ENCODE measurements at regions not wholly inside any gene's neighbourhood (a gene's known extent, or its start where the extent isn't known, plus 50 kb on each side); places are given as distances from the start of the nearest gene placed in this dataset.

DNA sequence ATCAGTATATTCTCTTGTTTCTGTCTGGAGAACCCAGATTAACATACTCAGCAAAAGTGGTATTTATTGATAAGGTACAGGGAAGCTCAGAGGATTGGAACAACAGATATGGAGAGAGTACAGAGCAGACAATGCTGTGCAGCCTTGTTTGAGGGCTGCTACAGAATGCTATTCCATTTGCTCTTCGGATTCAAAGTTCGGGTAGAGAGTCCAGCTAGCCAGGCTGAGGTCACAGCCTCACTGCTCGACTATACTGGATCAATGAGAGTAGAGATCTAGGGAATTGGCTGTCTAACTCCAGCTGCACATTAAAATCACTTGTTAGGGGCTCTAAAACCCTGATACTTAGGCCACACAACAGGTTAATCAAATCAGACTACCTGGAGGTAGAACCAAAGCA is 200.1 kb upstream of the BTBD3 start:
- DNase-seq (ENCODE audit: low read depth in 2 of 2), result no peak

DNA sequence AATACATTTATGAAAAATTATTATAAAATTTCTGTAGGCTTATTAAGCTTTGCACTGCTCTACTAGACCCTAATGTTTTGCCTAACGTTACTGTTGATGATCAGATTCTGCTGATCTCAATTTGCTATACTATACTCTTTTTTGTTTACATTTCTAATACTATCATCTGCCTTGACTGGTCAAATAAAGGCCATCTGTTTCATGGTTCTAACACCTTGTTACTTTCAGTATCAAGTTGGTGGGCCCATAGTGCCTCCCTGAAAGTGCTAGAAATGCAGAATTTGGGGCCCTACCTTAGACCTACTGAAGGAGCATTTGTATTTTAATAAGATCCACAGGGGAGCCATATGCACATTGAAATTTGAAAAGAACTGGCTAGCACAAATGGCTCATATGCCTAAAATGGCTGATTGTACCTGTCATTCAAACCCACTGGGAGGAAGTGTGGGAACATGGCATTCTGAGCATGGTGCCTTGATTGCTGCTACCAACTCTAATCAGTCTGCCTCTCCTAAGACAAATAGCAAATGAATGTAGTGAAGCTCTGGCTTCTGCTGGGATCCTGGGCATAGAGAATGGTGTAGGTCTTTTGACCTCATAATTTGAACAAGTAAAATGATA is 199.1 kb upstream of the BTBD3 start:
- DNase-seq (ENCODE audit: low read depth in 2 of 2), result no peak

DNA sequence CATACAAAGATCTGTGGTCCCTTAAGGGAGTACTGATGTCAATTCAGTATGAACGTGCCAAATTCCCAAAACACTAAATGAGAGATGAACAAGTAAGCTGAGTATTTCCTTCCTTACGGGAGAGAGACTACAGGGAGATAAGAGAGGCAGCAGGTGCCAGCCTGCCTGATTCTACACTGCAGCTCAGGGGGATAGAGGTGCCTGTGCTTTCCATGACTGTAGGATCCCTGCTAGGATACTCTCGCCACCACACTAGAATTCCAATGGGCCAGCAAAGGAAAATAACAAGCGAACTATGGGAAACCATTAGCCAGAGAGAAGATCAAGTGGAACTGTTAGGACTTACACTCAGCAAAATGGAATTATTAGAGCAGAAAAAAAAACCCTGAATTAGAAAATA is 198.5 kb upstream of the BTBD3 start:
- DNase-seq (ENCODE audit: low read depth in 2 of 2), result no peak

DNA sequence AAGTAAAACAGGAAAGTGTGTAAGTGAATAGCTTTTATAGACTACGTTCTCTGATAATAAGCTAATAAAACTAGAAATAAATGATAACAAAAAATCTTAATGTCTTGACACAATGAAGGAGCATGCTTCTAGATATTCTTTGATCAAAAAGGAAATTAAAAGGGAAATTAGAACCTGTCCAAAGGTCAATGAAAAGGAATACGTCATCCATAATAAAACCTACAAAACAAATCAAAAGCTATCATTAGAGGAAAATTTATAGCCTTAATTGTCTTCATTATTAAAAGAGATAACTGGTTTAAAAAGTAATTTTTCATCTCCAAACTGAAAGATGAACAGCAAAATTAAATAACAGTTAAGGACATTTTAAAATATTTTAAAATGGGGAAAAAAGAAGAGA is 196.3 kb upstream of the BTBD3 start:
- DNase-seq (ENCODE audit: low read depth in 2 of 2), result no peak

DNA sequence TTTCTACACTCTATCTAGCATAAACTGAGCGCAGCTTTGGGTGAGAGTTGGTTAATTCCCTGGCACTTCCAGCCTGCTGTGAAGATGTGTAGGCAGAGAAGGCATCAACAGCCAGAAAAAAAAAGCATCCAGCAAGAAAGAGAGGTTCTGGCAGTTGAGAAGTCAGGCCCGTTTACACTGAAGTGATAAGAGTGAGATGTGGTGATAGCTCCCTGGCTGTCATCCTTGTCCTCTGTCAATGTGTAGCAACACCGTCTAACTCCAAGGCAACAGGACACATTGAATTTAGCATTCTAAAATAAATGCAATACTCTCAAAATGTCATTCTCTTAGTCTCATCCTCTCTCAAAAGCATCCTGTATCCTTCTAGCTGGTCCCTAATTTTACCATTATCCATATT is 193.6 kb upstream of the BTBD3 start:
- no peak for DNase-seq (ENCODE audit: low read depth in 2 of 2)

DNA sequence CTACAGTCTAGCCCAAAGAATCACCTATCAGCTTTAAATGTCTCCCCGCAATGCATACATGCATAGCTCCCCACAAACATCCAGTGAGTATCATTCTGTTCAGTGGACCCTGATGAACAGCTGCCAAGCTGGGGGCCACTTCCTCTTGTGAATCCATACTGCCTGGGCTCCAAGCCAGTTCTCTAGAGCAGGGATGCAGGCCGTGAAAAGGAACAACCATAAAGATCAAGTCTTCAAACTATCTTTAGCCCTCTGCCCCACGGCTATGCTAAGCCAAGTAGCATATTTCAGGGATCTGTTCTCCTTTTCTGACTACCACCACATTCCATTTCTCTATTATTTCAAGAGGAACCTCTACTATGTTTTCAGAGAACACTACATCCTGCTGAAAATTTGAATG is 191.7 kb upstream of the BTBD3 start:
- DNase-seq (ENCODE audit: low read depth in 2 of 2), result no peak

DNA sequence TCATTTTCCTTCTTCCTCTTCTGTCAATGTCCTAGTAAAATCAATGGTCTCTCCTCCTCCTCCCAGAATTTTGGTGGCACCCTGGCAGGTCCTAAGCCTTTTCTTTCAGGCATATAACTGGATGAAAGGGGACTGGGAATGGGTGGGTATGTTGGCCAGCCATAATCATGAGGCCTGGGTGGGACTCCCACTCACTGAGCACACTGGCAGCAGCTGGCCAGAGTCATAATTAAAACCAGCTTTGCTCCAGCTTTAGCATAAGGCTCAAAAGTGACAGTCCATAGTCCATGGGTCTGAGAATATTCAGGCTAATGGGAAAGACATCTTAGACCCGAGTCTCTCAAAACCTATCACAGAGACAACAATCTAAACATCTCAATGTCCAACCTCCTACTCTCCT is 190.0 kb upstream of the BTBD3 start:
- DNase-seq (ENCODE audit: low read depth in 2 of 2), result no peak

DNA sequence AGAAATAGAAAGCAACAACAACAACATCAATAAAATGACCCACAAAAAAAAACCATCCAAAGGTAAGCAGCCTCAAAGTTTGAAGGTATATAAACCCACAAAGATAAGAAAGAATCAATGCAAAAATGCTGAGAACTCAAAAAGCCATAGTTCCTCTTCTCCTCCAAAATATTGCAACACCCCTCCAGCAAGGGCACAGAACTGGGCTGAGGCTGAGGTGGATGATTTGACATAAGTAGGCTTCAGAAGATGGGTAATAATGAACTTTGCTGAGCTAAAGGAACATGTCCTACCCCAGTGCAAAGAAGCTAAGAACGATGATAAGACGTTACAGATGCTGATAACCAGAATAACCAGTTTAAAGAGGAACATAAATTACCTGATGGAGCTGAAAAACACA is 188.8 kb upstream of the BTBD3 start:
- no peak for DNase-seq (ENCODE audit: low read depth in 2 of 2)

DNA sequence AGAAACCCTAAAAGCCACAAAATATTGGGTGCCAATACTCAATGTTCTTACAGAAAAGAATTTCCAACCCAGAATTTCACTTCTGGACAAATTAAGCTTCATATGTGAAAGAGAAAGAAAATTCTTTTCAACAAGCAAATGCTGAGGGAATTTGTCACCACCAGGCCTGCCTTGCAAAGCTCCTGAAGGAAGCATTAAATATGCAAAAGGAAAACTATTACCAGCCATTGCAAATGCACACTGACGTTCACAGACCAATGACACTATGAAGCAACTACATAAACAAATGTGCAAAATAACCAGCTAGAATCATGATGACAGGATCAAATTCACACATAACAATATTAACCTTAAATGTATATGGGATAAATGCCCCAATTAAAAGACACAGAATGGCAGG is 187.9 kb upstream of the BTBD3 start:
- DNase-seq (ENCODE audit: low read depth in 2 of 2), result no peak

DNA sequence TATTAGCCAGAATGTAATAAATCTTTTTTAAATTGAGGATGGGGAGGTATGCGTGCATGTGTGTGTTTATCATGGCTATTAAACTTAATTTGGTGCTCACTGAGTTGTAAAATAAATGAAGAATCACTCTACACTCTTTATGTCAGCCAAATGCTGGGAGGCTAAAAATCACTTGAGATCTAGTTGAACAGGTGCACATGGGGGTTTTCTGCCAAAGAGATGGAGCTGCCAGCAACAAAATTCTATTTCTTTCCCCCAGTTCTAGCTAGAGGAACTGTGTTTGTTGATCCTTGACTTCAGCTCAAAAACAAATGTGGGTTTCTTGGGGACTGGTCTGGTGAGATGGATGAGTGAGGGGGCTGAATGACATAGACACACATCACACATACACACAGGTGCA is 183.3 kb upstream of the BTBD3 start:
- no peak for DNase-seq (ENCODE audit: low read depth in 2 of 2)

DNA sequence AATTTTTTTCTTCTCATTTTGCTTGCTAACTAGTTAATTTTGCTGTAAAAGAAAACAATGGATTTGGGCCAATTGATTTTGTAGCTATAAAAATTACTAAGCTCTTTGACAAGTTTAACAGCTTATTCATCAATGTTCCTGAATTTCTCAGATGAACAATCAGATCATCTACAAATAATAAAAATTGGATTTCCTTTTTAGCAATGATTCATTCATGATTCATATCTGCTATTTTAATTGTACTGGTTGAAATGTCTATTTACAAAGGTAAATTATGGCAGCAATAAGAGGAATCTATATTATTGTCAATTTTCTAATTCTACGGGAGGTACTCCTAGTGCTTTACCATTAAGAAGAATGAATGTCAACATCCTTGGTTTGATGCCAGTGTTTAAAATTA is 178.8 kb upstream of the BTBD3 start:
- no peak for DNase-seq (ENCODE audit: low read depth in 2 of 2)

DNA sequence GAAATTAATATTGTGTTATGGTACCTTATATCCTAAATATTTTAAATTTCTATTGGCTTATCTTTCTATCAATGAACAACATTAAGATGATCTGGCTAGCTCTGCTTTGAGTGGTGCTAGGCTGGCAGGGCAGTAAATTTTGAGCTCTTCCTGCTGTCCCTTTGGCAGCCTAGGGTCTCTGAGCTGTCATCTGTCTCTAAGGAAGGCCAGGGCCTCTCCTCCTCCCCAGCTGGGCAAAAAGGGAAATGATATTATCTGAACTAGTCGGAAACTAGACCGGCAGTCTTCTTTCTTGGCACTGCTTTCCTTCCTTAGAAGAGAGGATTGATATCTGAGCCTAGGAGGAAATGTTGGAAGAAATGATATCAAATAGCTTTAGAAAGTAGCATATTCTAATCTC is 176.7 kb upstream of the BTBD3 start:
- no peak for DNase-seq (ENCODE audit: low read depth in 2 of 2)

DNA sequence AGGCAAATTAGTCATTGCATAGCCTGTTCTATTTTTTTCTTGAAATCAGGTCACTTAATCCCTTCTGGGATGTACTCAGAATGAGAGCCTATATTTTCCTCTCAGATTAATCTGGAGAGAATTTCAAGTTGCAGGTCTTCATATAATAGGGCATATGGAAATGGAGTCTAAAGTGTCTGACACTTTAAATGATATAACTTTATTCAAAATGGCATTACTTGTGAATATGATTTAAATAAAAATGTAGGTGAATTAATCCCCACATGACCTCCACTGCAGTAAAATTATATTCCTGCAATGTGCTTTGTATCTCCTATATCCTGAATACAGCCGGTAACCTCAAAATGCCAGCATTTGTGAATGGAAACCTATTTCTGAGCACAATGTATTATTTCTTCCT is 172.5 kb upstream of the BTBD3 start:
- DNase-seq (ENCODE audit: low read depth in 2 of 2), result no peak

DNA sequence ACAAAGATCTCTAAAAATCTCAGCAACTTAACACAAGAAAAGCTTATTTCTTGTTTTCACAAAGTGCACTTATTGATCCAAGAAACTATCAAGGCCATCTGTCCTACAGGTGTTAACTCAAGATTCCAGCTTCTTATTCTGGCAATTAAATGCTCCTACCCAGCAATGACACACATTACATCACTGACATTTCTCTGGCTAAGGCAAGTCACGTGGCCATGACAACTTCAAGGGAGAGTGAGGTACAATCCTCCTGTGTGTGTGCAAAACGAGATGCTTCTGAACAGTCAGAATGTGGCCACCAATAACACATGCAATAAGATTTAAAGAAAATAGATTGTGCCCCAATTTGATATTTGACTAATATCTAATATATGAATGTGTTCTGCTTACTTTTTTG is 169.3 kb upstream of the BTBD3 start:
- DNase-seq (ENCODE audit: low read depth in 2 of 2), result no peak

DNA sequence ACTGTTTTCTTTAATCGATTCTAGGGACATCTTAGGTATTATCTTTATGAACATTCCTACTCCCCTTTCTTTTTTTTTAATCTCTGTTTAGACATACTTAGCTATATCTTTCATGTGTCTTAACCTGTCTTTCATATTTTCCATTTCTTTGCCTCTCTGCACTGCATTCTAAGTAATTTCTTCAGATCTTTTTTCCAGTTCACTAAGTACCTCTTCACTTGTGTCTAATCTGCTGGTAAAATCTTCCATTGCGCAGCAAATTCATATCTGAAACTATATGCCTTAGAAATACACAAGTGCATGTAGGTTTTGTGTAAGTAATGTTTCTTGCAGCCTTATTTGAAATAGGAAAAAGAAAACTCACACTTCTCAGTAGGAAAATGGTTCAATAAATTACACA is 165.4 kb upstream of the BTBD3 start:
- DNase-seq (ENCODE audit: low read depth in 2 of 2), result no peak

DNA sequence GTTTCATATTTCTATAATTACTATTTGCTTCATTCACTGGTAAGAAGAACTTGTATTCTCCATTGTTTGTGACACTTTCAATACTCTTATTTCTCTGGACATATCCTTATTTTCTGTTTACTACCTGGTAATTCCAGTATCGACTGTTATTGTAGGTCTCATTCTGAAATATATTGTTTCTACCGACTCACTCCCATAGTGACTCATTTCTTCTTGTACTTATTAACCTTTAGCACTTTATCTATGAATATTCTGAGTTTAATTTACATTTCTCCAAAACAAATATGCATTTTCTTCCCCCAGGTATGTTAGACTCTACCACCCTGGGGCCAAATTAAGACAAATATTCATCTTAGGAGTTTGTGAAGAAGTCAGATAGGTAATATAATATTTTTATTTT is 164.5 kb upstream of the BTBD3 start:
- no peak for DNase-seq (ENCODE audit: low read depth in 2 of 2)

DNA sequence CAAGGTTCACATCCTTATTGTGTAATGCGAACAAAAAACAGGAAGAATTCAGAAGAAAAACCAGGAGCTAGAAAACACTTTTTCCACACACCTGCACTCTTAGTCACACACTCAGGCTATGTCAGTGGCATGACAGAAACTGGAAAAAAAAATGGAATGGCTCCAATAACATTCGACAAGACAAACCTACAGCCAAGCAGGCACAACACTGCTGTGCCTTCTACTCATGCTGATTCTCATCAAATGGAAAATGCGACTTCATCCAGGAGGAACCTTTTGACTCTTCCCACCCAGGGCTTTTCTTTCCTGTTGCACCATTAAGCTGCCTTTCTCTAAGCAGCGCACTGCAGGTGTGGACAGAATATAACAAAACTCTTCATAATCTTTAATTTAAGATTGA is 163.2 kb upstream of the BTBD3 start:
- DNase-seq (ENCODE audit: low read depth in 2 of 2), result no peak

DNA sequence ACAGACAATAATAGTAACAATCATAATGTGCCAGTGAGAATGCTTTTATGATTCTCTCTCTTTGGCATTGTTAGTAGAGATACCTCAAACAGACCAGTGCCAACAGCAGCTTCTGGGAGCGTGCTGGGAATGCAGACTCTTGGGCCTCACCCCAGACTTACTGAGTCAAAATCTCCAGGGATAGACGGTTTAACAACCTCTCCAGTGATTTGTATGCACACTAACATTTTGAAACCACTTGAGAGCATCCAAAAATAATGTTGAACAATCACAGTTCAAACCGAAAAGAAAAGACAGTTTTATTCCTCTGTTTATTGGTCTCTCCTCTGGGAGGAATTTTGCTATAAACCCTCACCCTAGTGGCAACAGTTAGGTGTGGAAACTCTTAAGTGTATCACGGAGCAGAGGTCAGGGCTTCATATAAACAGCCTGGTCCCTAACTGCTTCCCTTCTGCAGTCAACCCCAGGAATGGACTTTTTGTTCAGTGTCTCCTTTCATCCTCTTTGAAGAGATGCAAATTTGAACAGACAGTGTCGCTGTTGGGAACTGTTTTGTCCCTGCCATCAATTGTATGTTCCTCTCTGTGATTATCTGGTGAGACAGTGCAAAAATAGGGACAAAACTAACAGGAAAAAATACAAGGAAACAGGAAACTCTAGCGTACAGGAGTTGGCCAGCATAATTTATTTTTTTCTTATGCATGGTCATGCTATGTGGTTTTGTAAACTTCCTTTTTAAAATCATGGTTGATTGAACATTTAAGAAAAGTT is 162.4 kb upstream of the BTBD3 start:
- no peak for DNase-seq (ENCODE audit: low read depth in 2 of 2)

DNA sequence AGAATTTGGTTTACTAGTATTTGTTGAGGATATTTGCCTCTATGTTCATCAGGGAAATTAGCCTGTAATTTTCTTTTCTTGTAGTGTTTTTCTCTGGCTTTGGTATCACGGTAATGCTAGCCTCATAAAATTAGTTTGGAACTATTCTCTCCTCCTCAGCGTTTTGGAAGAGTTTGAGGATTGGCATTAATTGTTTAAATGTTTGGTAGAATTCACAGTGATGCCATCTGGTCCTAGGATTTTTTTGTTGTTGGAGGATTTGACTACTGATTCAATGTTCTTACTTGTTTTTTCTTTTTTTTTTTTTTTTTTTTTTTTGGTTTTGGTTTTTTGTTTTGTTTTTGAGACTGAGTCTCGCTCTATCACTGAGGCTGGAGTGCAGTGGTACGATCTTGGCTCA is 156.2 kb upstream of the BTBD3 start:
- no peak for DNase-seq (ENCODE audit: low read depth in 2 of 2)

DNA sequence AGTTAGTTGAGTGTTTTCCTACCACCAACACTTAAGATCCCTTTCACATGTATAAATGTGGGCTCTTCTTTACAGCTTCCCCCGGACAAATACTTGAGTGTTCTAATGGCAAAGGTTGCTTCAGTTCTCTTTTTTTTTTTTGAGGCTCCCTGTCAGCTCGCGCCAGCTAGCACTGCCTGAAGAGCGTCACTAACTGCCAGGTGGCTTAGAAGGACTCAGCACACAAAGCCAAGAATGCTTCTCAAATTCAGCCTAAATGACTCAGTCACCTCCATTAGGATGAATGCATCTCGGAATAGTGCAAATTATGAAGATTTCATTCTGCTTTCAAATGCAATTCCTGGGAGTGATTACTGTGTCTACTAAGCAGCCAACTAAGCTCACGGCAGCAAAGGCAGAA is 150.7 kb upstream of the BTBD3 start:
- no peak for DNase-seq (ENCODE audit: low read depth in 2 of 2)

DNA sequence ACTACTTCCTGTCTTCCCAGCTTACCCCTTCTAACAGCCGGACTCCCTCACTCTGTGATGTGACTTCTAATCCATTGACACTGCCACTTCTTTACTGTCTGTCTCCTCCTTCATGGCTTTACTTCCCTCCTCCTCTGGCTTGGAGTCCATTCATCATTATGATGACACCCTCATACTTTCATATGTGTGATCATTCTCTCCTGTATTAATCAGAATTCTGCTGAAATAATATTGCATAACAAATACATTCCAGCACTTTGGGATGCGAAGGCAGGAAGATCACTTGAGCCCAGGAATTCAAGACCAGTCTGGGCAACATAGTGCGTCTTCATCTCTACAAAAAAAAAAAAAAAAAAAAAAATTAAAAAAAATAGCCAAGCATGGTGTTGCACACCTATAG is 147.9 kb upstream of the BTBD3 start:
- no peak for DNase-seq (ENCODE audit: low read depth in 2 of 2)

DNA sequence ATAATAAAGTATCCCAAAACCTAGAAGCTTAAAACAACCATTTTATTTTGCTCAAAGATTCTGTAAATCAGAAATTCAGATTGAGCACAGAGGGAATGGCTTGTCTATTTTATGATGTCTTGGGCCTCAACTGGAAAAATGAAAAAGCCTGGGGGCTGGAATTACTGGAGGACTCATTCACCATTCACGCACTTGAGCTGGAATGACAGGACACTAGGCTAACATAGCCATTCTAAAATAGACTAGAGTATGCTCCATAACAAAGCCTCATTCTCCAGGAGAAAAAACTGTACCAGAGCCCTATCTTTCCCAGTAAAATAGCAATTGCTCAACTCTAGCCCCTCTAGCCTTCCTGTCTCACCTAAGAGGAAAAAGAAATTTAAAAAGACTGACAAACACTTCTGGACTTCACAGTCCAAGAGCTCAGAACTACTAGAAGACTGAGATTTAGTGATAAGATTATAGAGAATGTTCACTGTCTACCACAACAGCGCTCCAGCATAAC is 145.4 kb upstream of the BTBD3 start:
- DNase-seq (ENCODE audit: low read depth in 2 of 2), result no peak

DNA sequence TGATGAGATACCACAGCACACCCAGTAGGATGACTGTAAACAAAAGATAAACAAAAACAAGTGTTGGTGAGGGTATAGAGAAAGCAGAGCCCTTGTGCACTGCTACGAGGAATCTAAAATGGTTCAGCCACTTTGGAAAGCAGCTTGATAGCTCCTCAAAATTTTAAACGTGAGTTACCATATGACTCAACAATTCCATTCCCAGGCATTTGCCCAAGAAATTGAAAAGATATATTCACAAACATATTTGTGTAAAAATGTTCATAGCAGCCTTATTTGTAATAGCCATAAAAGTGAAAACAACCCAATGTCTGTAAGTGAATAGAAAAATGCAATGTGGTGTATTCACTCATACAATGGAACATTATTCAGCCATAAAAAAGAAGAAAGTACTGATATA is 141.0 kb upstream of the BTBD3 start:
- no peak for DNase-seq (ENCODE audit: low read depth in 2 of 2)

All from stimulated activated CD4-positive, alpha-beta T cell treated with anti-CD3 and anti-CD28 coated beads, Interleukin-15, amount 100 ng/mL, for 48 hours (primary cell).